ENCODE measurements at regions not wholly inside any gene's neighbourhood (a gene's known extent, or its start where the extent isn't known, plus 50 kb on each side); places are given as distances from the start of the nearest gene placed in this dataset.

GRCh38 chr14:97217111-97217885 lies 420.1 kb downstream of the VRK1 start:
- no peak for DNase-seq

GRCh38 chr14:97218274-97218673 lies 421.1 kb downstream of the VRK1 start:
- DNase-seq, result no peak

- DNase-seq, result no peak
Observed at GRCh38 chr14:97218691-97219430, 421.7 kb downstream of the VRK1 start.

GRCh38 chr14:97219431-97220017 lies 422.3 kb downstream of the VRK1 start:
- DNase-seq, result no peak

GRCh38 chr14:97221572-97222285 lies 424.5 kb downstream of the VRK1 start:
- no peak for DNase-seq

- DNase-seq, result no peak
Observed at GRCh38 chr14:97224016-97224415, 426.8 kb downstream of the VRK1 start.

GRCh38 chr14:97230051-97230450 lies 432.9 kb downstream of the VRK1 start:
- DNase-seq, result no peak

GRCh38 chr14:97233319-97233985 lies 436.3 kb downstream of the VRK1 start:
- DNase-seq, result no peak

- no peak for DNase-seq
Observed at GRCh38 chr14:97246648-97247047, 449.5 kb downstream of the VRK1 start.

- no peak for DNase-seq
Observed at GRCh38 chr14:97248973-97249372, 451.8 kb downstream of the VRK1 start.

GRCh38 chr14:97250931-97251330 lies 453.7 kb downstream of the VRK1 start:
- DNase-seq, result no peak

GRCh38 chr14:97251491-97252155 lies 454.4 kb downstream of the VRK1 start:
- no peak for DNase-seq

GRCh38 chr14:97253756-97254155 lies 456.6 kb downstream of the VRK1 start:
- no peak for DNase-seq

- no peak for DNase-seq
Observed at GRCh38 chr14:97262336-97262735, 465.2 kb downstream of the VRK1 start.

GRCh38 chr14:97264516-97265230 lies 467.5 kb downstream of the VRK1 start:
- no peak for DNase-seq

- no peak for DNase-seq
Observed at GRCh38 chr14:97266653-97267052, 469.5 kb downstream of the VRK1 start.

- no peak for DNase-seq
Observed at GRCh38 chr14:97267509-97267908, 470.3 kb downstream of the VRK1 start.

GRCh38 chr14:97268097-97268496 lies 470.9 kb downstream of the VRK1 start:
- no peak for DNase-seq

GRCh38 chr14:97270308-97270707 lies 473.1 kb downstream of the VRK1 start:
- no peak for DNase-seq

- no peak for DNase-seq
Observed at GRCh38 chr14:97271451-97271960, 474.3 kb downstream of the VRK1 start.

GRCh38 chr14:97273540-97273939 lies 476.4 kb downstream of the VRK1 start:
- DNase-seq, result no peak
